HuH-7 (cell line): ENCODE measurements at regions not wholly inside any gene's neighbourhood (a gene's known extent, or its start where the extent isn't known, plus 50 kb on each side); places are given as distances from the start of the nearest gene placed in this dataset.

Experiments used
- DNase-seq: peaks from one replicate; pipeline ENCODE4 v3.0.0; 2011; ENCODE audit warnings: low spot score

DNA sequence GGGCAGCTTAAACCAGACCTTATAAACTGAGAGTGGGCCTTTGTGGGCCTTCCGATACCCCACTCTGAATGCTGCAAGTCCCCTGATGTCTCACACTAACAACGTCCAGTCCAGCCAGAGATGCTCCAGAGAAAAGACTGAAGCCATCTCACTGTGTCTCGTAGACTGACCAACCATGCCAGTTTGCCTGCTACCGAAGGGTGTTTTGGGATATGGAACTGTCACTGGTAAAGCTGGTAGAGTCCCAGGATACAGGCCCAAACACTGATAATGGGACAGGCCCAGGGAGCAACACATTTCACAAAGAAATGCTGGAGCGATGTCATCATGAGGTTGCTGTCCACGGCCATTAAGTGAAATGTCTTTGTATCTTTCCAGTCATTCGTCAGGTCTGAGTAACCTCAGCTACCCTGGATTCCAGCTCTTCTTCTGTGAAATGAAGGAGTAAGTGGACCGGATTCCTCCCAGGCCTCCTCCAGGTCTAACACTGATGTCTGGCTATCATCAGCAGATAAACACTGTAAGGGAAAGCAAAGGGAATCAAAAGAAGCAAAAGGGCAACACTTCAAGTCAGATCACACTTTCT lies 81.6 kb downstream of the SLC5A7 start:
- DNase-seq = no peak

DNA sequence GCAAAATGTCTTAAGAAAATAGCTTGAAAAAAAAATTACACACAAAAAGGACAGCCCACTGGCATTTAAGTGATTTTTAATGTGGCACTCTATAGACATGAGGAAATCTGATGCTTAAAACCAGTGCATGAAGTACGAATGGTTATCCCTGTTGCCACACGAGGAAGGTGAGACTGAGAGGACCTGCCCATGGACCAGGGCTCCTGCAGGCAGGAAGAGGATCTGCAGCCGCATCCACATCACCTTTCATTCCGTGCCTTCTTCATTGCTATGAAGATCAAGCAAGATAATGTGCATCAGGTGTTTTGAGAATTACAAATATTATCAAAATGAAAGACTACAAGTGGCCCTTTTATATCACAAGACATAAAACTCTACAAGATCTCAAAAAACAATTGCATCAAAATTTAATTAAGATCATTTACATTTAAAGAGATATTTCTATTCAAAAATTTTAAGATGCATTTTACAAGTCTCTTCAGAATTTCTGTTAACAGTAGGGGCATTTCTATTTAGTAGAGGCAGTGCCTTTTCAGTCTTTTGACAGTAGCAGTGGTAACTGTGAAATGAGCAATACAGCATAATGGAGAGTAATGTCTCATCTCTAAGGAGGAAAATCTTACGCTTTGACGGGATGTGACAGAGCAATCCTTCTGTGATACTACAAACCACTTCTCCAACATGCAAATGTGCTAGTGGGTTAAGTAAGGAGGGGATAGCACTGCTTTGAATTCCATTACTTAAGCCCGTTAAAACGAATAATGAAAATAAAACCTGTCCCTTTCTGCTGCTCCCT lies 83.4 kb downstream of the SLC5A7 start:
- DNase-seq = peak; percentile 21

DNA sequence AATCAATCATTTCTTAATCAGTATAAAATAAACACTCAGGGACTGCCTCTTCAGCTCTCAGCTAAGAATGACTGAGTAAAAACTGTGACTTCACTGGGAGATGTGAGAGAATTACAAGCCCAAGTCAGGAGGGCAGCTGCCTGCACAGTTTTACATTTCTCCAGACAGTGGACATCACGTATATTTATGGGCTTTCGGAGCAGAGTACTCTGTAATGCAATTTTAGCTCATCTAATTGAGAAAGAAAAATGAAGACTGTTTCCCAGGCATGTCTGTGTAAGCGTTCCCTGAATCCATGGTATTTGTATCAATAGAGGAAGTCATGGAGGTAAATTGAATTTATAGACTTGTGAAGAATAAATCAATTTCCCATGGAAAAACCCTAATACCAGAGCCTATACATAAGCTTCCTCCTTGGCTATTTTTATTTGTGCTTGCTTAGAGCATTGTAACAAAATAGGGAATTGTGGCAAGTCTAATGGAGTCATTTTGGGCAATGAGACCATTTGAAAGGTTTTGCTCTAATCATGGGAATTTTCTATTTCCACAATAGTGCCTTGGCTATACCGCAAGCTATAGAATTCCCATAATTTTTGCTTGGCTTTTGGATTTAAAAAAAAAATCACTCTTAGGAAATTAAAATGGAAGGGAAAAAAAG lies 87.2 kb downstream of the SLC5A7 start:
- no peak for DNase-seq

DNA sequence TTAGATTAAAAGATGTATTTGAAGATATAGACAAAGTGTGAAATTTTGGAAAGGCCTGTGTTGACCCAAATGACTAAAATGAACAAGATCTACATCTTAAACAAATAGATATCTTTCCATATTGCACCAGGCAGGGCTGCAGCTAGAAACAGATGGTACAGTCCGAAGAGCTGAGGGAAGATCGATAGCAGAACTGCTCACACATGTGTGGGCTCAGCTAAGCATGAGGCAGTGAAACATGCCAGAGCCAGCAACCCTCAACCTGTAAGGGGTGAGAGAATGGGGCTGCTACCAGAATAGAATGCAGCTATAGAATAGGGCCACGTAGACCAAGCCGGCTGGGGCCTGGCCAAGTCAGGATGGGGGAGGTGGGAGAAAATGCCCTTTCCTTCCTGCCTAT lies 87.8 kb downstream of the SLC5A7 start:
- no peak for DNase-seq

DNA sequence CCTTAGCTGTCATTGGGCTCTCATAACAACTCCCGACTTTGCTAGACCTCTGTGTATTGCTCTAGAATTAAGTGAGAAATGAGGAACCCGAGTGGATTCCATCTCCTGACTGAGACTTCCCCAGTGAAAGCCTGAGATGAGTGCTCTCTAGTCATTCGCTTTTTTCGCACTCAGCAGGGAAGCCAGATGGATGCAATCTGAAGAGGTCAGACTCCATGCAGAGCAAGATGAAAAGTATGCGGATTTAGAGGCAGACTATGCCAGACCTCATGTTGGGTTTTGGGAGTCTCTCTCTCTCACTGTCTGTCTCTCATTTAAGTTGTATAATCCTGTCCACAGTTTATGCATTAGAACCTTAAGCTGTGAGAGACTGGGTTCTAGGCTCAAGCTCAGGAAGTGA lies 88.6 kb downstream of the SLC5A7 start:
- no peak for DNase-seq

DNA sequence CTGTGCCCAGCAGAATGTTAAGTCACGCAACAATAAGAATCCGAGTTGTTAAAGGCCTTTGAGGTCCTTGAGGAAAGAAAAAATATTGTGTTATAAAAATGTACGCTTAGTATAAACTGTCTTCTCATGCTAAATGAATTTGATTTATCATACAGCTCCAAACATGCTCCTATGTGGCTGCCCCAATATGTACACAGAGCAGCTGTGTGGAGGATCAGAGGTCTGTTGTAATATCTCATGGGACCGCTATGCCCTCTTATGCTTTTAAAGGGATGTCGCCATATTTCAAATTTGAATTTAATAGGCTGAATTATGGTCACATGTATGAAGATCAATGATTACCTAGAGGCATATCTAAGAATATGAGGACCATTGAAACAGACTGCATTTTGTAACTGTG lies 90.2 kb downstream of the SLC5A7 start:
- no peak for DNase-seq

DNA sequence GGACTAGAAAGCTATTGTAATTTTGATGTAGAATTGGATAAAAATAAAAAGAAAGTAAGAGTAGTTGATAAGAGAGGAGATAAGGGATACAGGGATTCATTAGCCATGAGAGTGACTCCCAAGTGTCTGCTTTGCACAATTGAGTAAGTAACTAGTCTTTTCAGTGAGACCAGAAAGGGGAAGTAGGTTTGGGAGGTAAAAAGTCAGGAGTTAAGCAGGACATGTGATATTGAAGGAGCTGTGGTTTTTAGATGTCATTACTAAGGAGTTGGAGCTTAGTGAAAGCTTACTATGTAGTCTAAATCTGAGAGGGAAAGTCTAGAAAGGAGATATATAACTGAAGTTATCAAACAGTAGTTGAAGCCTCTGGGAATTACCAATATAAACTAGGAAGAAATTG lies 93.4 kb downstream of the SLC5A7 start:
- no peak for DNase-seq

DNA sequence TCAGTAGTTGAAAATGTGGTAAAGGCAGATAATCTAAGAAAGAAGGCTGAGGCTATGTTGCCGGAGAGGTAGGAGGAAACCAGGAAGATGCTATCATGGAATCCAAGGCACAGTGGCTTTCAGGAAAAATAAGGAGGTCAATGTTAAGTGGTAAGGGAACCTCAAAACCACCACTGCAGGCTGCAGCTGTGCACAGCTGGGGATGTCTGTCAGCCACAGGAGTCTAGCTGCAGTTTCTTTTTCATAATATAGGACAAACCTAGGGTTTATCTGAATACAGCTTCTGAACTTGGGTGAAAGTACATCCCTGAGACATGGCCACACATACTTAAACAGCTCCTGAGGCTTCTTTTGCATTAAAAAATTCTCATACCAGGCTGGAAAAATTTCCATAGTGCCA lies 93.9 kb downstream of the SLC5A7 start:
- no peak for DNase-seq

DNA sequence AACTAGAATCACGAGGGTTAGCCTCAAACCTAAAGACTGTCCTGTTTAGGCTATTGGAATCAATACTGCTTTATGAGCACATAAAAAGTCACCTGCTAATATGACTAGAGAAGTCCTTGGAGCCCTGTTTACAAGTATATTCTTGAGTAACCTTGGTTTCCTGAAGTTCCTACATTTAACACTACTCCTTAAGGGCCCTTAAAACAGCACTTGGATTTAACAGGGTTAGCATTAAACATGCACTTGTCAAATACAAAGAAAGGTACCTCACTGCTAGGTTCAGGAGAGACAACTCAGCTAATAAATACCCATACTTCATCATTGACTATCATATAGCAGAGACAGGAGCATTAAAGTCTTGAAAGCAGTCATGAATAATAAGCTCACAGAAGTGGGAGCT lies 96.7 kb downstream of the SLC5A7 start:
- DNase-seq = no peak

DNA sequence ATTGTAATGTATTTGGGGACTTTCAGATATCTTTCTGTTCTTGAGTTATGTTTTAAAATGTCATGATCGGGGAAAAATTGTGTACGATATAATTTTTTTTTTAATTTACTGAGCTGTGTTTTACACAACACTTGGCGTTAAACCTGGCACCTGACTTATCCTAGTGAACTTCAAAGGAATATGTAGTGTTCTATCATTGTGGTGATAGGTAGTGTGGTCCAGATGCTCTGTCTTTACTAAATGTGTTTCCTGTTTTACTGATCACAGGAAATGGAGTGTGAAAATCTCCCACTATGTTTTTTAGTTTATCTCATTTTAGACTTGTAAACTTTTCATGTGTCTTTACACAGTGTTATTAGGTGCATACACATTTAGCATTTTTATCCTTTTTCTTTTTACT lies 98.0 kb downstream of the SLC5A7 start:
- no peak for DNase-seq

DNA sequence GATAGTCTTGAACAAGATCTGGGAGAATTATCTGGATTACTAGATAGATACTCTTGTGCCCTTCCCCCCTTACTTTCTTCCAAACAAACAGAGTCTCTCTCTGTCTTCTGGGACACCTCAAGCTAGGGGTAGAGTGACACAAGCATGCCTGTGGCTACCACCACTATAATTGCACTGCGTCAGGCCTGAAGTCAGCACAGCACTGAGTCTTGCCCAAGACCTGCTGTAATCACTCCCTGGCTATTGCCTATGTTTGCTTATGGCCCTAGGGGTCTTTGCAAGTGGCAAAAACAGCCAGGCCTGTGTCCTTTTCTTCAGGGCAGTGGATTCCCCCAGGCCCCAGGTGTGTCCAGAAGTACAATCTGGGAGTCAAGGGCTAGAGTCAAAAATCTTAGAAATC lies 106.6 kb downstream of the SLC5A7 start:
- DNase-seq = no peak

DNA sequence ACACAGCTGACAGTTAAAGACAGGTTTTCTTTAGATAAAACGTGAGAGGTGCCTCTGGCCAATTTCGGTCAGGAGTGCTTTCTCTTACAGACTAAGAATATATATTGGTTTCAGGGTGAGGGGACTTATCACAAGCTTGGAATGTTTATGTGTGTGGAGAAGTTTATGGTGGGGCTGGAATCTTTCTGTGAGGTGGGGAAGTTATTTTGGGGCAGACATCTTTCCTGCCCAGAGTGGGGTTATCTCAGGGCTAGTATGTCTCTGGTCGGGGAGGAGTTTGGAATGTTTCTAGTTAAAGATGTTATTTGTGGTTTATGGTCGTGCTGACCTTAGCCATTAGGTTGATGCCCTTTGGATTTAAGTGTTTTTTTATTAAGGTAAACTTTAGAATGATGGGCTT lies 115.2 kb downstream of the SLC5A7 start:
- no peak for DNase-seq

DNA sequence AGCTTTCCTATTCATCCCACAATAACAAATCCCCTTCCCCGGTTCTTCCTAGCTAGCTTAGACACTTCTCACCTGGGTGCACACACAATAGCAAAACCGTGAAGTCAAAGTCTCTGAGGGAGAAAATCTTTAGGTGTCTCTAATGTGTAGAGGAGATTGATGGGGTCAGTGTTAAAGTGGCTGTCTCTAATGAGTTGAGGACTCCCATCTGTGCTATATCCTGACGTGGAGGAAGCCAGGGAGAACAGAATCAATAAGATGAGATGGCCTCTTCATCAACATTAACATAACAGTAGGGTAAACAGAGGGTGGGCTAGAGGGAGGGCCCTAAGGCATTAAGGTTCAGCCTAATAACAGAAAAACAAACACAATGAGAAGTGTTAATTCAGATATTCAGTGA lies 120.4 kb downstream of the SLC5A7 start:
- no peak for DNase-seq

DNA sequence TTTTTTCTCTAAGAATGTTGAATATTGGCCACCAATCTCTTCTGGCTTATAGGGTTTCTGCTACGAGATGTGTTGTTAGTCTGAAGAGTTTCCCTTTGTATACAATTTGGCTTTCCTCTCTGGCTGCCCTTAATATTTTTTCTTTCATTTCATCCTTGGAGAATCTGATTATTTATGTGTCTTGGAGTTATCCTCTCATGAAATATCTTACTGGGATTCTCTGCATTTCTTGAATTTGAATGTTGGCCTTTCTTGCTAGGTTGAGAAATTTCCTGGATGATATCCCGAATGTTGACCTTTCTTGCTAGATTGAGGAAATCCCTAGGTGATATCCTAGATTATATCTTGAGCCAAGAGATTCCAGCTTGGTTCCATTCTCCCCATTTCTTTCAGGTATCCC lies 125.6 kb downstream of the SLC5A7 start:
- DNase-seq = no peak

DNA sequence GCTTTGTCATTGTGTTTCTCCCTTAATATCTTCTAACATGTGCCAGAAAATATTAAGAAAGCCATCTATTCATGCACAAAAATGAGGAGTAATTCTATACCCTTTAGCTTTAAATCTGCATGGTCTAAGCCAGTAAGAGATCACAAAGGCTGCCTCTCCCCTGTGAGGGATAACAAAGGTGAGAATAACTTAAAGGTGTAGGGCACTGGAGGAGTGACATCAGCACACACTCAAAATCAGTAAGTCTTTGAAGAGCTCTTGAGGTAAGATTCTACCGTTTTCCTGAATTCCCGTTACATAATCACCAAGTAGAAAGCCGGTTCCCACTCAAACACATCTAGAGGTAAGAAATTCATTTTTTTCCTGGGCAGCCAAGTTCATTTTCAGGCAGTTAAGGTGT lies 123.9 kb upstream of the SULT1C3 start:
- DNase-seq = no peak

DNA sequence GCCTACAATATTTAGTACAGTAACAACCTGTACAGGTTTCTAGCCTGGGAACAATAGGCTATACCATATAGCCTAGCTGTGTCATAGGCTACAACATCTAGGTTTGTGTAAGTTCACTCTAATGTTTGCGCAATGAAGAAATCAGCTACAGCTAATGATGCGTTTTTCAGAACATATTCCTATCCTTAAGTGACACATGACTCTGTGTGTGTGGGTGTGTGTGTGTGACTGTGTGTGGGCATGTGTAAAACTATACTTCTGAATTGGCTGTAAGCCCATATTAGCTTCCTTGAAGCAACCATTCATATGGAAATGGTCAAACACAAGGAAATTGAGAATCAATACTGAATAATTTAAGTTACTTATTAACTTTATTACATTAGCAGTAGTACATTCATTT lies 120.8 kb upstream of the SULT1C3 start:
- DNase-seq = no peak

DNA sequence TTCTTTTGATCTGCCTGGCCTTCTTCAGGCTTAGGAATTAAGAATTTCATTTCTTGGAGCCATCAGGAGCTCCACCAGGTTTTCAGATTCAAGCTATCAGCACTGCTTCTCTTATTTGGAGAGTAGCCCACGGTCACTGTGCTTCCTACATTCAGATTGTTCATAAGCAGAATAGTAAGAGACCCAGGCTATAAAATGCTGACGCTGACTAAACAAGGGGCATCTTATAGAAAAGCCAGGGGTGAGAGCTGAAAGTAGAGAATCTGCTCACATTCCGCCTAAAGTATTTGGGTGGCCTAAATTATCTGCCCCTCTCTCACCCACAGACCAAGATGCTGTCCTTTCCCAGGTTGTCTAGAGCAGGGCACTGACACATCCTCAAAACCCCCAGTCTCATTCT lies 120.3 kb upstream of the SULT1C3 start:
- no peak for DNase-seq

DNA sequence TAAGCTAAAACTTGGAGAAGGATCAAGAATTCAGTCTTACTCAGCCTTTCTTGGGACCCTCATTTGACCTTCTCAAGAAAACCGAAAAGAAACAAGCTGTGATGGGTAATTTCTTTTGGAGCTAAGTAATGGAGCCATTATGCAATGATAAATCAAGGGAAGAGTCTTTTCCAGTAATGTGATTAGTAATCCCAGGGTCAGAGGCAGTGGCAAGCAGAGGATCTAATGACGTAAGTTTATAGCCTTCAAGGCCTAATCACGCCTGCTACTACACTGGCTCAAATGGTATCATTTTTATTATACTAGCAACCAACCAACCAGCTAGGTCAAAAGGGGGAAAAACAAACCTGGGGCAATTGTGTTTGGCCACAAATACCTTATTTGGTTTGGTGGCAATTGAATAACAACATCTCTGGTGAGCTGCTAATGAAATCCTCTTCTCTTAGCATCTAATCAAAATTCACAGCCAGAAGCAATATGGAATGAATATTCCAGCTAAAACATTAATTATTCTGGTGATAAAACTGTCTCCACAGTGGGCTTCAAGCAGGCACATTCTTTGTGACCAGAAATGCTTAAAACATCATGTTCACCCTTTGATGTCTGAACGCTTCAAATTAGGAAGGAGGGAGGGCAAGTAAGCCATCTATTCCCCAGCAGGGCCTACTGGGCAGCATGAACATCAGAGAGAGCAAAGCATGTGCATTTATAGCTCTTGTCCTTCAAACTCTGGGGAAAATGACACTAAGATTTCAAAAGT lies 114.9 kb upstream of the SULT1C3 start:
- no peak for DNase-seq

DNA sequence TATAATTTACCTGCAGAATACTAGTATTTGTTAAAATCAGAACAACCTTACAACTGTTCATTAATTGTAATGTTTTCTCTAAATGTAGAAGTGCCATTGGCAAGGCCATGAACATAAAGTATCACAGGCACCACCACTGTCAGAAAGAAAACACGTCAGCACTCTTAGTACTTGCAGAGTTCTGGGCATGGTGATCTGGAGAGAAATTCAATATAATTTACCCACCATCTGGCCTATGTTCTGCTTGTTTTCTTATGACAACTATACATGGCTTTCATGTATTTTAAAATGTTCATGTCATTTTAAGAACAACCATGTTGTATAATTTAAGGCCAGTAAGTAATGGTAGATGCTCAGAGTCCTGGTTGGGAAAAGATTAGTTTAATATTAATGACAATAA lies 114.2 kb upstream of the SULT1C3 start:
- DNase-seq = no peak

DNA sequence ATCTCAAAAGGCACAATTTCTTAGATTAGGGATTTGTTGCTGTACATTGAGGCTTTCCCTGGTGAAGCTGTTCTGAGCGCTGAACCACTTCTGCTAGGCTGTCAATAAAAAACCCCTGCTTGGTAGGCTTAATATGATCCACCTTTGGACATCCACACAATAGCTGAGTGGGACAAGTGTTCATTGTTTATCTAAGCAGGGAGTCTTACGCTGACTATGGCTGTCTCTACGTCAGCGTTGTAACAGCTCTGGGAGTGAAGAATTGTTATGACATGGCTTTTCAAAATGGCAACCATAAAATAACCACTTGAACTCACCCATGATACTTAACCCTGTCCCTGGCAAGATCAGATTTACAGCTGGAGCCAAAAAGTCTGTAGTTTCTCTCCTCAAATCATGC lies 111.5 kb upstream of the SULT1C3 start:
- DNase-seq = no peak

DNA sequence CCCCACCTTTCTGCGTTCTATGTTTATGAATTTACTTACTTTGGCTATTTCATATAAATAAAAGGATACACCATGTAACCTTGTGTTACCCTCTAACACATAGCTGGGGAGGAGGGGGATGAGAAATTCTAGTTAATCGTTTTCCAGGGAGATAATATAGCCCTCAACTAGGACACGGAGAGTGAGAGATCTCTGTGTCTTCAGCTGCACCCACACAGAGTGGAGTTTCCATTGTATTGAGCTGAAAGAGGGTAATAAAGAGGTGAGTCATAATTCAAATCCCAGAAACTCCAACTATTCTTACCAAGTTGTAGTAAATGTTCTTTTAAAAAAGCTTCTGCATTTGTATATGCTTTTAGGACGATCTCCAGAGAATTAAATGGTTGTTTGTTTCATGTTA lies 110.1 kb upstream of the SULT1C3 start:
- no peak for DNase-seq

DNA sequence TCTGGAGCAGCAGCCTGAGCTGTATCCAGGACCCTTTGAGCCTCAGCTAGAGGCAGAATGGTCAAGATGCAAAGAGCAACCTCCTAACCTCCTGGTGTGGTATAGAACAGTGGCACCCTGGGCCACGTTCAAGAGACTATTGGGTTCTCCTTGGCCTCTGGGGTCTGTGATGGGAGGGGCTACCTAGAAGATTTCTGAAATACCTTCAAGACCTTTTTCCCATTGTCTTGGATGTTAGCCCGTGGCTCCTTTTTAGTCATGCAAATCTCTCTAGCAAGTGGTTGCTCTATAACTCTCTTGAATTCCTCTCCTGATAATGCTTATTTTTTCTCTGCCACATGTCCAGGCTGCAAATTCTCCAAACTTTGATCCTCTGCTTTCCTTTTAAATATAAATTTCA lies 106.3 kb upstream of the SULT1C3 start:
- no peak for DNase-seq

DNA sequence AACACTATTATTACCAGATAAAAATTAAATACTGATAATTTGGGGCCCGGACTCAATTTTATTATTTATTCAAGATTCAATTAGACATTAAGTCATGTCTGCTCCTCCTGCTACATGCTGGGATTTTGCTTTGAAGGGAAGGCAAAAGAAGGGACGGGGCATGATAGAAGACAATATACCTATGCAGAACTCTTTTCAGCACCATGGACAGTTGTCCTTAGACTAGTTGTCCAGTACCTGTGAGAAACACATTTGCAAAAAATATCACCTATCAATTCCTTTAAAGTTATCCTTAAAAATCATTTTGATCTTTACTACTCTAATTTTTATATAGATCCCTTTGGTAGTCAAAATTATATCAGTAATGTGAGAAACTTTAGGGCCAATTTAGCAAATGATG lies 100.2 kb upstream of the SULT1C3 start:
- DNase-seq = peak; percentile 6
